ENCODE measurements at regions not wholly inside any gene's neighbourhood (a gene's known extent, or its start where the extent isn't known, plus 50 kb on each side); places are given as distances from the start of the nearest gene placed in this dataset.

GRCh38 chr5:20469390-20469789 is 481.4 kb upstream of the CDH18 start:
- no peaks in the 10 kb centered on the region for H3K36me3 ChIP-seq
- no peaks in the 10 kb centered on the region for H3K9me3 ChIP-seq (replicated peaks in 1 of 11)
- H3K27me3 ChIP-seq: no peaks in the 10 kb centered on the region
- no peak overlapping the region for H3K4me3 ChIP-seq
- no peaks in the 10 kb centered on the region for H3K4me1 ChIP-seq
- TF ChIP-seq Cebpa-rat (IDR thresholded peaks at IDR 0.05): no peak
- no peak overlapping the region for H3K27ac ChIP-seq
- H3K4me2 ChIP-seq: no peak overlapping the region
- no peak overlapping the region for H3K9ac ChIP-seq
- no peaks in the 10 kb centered on the region for H4K20me1 ChIP-seq

GRCh38 chr5:20466512-20466911 is 478.5 kb upstream of the CDH18 start:
- H3K4me1 ChIP-seq: no peaks in the 10 kb centered on the region
- H3K4me3 ChIP-seq: no peak overlapping the region
- H3K4me2 ChIP-seq: no peak overlapping the region

DNA sequence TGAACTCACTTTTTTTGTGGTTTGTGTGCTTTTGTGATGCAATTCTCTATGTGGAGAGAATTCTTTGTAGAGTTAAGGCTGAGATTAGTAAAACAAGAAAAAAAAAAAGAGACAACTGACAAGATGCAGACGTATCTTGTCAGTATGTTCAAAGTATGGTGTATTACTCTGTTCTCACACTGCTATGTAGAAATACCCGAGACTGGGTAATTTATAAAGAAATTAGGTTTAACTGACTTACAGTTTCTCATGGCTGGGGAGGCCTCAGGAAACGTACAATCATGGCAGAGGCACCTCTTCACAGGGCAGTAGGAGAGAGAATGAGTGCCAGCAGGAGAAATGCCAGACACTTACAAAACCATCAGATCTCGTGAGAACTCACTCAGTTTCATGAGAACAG is 475.2 kb upstream of the CDH18 start:
- Histone ChIP-seq H3K9ac (no peak overlapping the region), H3K36me3 (no peaks in the 10 kb centered on the region), H4K20me1 (no peaks in the 10 kb centered on the region), H3K27ac (no peak overlapping the region), H3K4me1 (no peaks in the 10 kb centered on the region), H3K9me3 (replicated peaks in 1 of 11) (no peaks in the 10 kb centered on the region), H3K4me3 (no peak overlapping the region), H3K4me2 (no peak overlapping the region), H3K27me3 (no peaks in the 10 kb centered on the region)
- TF ChIP-seq Cebpa-rat (IDR thresholded peaks at IDR 0.05): no peak

More at GRCh38 chr5:20466512-20466911, 478.5 kb upstream of the CDH18 start:
- H3K27ac ChIP-seq: no peak overlapping the region
- TF ChIP-seq Cebpa-rat (IDR thresholded peaks at IDR 0.05): peak in 1 of 11 experiments; percentile 21; a peak in 1 of 22 replicates
- H3K27me3 ChIP-seq: no peaks in the 10 kb centered on the region
- no peaks in the 10 kb centered on the region for H4K20me1 ChIP-seq
- no peak overlapping the region for H3K9ac ChIP-seq
- no peaks in the 10 kb centered on the region for H3K36me3 ChIP-seq
- H3K9me3 ChIP-seq (replicated peaks in 1 of 11): no peaks in the 10 kb centered on the region

GRCh38 chr5:20446121-20446520 is 458.1 kb upstream of the CDH18 start:
- H3K9me3 ChIP-seq (replicated peaks in 1 of 11): no peaks in the 10 kb centered on the region; a peak in 2 of 22 replicates
- no peaks in the 10 kb centered on the region for H3K36me3 ChIP-seq
- no peaks in the 10 kb centered on the region for H4K20me1 ChIP-seq
- H3K27me3 ChIP-seq: no peaks in the 10 kb centered on the region
- no peak overlapping the region for H3K27ac ChIP-seq
- TF ChIP-seq Cebpa-rat (IDR thresholded peaks at IDR 0.05): no peak
- no peak overlapping the region for H3K9ac ChIP-seq
- no peak overlapping the region for H3K4me3 ChIP-seq
- H3K4me1 ChIP-seq: no peaks in the 10 kb centered on the region
- no peak overlapping the region for H3K4me2 ChIP-seq

DNA sequence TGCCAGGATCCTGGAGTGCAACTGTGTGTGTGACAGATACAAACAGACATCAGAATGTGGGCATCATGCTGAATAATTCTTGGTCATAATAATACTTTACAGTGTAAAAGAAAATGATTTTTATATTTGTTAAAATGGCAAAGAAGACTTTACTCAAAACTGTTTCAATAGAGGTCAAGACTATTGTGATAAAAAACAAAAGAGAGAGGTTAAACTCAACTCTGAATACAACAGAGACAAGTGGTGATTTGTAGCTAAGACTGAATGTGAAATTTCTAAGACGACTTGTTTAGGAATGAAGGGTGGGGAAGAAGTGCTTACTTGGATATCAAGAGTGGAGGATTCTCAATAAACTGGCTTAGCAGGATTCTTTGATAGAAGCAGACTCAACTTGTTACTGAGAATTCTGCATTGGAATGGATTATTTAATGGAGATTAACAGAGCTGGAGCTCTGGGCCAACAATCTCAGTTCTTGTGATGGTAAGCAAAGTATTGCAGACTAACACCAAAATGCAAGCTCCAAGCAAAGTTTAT is 457.4 kb upstream of the CDH18 start:
- no peak overlapping the region for H3K9ac ChIP-seq
- no peaks in the 10 kb centered on the region for H3K27me3 ChIP-seq
- H3K4me2 ChIP-seq: no peak overlapping the region
- H3K4me3 ChIP-seq: no peak overlapping the region
- no peaks in the 10 kb centered on the region; a peak in 2 of 22 replicates for H3K9me3 ChIP-seq (replicated peaks in 1 of 11)
- no peaks in the 10 kb centered on the region for H3K36me3 ChIP-seq
- no peaks in the 10 kb centered on the region for H4K20me1 ChIP-seq
- H3K4me1 ChIP-seq: no peaks in the 10 kb centered on the region
- H3K27ac ChIP-seq: no peak overlapping the region
- TF ChIP-seq Cebpa-rat (IDR thresholded peaks at IDR 0.05): no peak

DNA sequence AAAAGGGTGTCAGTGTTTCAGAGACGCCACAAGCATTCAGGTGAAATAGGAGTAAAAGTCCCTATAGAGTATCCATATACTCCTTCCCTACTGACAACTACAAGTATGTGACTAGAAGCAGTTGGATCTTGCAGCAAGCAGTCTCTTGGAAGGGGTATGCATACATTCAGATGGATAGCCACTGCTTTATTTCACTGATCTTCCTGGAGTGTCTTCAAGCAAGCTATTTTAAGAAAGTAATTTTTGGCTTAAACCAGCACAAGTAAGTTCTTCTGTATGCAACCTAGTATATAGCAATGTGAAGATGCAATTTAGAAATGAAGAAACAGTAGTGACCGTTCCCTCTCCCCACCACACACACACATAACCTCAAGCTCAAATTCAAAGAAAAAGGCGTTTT is 446.8 kb upstream of the CDH18 start:
- Histone ChIP-seq H3K27me3 (no peaks in the 10 kb centered on the region), H3K4me3 (no peak overlapping the region), H3K9ac (no peak overlapping the region), H3K4me2 (no peak overlapping the region), H3K36me3 (no peaks in the 10 kb centered on the region), H4K20me1 (no peaks in the 10 kb centered on the region), H3K9me3 (replicated peaks in 1 of 11) (no peaks in the 10 kb centered on the region), H3K27ac (no peak overlapping the region), H3K4me1 (no peaks in the 10 kb centered on the region)
- no peak for TF ChIP-seq Cebpa-rat (IDR thresholded peaks at IDR 0.05)

- H3K4me3 ChIP-seq: no peak overlapping the region
- no peak for TF ChIP-seq Cebpa-rat (IDR thresholded peaks at IDR 0.05)
- no peaks in the 10 kb centered on the region for H3K4me1 ChIP-seq
- H3K4me2 ChIP-seq: no peak overlapping the region
- no peaks in the 10 kb centered on the region for H3K36me3 ChIP-seq
- no peak overlapping the region for H3K27ac ChIP-seq
- H4K20me1 ChIP-seq: no peaks in the 10 kb centered on the region
- no peaks in the 10 kb centered on the region for H3K9me3 ChIP-seq (replicated peaks in 1 of 11)
- no peak overlapping the region for H3K9ac ChIP-seq
- H3K27me3 ChIP-seq: no peaks in the 10 kb centered on the region
Observed at GRCh38 chr5:20420991-20421595, 433.1 kb upstream of the CDH18 start.

All from BLaER1 treated with 17β-estradiol and CSF1 and Interleukin-3, amounts not matched to agents 10 nM and 100 nM (cell line).